MCF 10A (cell line): ENCODE measurements at regions not wholly inside any gene's neighbourhood (a gene's known extent, or its start where the extent isn't known, plus 50 kb on each side); places are given as distances from the start of the nearest gene placed in this dataset.

Source experiments
- BruUV-seq: library from RNA; stranded (reverse); fragments of 400-500 nt; replicated peaks from 2 replicates; lab custom pipeline; 2021; lab: Mats Ljungman, UMichigan
- CTCF ChIA-PET: fragments of 300-600 bp; sonication (Branson Sonifier 250); formaldehyde crosslinking; extraction: SDS; loops from one replicate; lab custom pipeline; 2021; ENCODE audit warnings: antibody characterized with exemption, inconsistent platforms; lab: Yijun Ruan, JAX
- POLR2A ChIA-PET: fragments of 300-600, 350-650 bp; sonication (Branson Sonifier 250); formaldehyde crosslinking; extraction: SDS; loops from one replicate; lab custom pipeline; 2020; ENCODE audit warnings: antibody characterized with exemption, inconsistent platforms; lab: Yijun Ruan, JAX
- DNase-seq: peaks from one replicate; pipeline ENCODE4 v3.0.0-alpha.2; 2018; ENCODE audit not compliant: unreplicated experiment
- H3K27ac Mint-ChIP-seq: one replicate; pipeline ENCODE4 v1.8.0; 2022; ENCODE audit warnings: mild to moderate bottlenecking, low read depth, mixed read lengths; ENCODE audit not compliant: unreplicated experiment
- H3K27me3 Mint-ChIP-seq: one replicate; pipeline ENCODE4 v1.8.0; 2022; ENCODE audit warnings: mixed read lengths; ENCODE audit not compliant: insufficient read depth, unreplicated experiment
- H3K36me3 Mint-ChIP-seq: one replicate; pipeline ENCODE4 v1.8.0; 2022; ENCODE audit warnings: mild to moderate bottlenecking, moderate library complexity, mixed read lengths; ENCODE audit not compliant: insufficient read depth, unreplicated experiment
- H3K4me1 Mint-ChIP-seq: one replicate; pipeline ENCODE4 v1.8.0; 2022; ENCODE audit warnings: mixed read lengths; ENCODE audit not compliant: insufficient read depth, unreplicated experiment
- H3K4me3 Mint-ChIP-seq: one replicate; pipeline ENCODE4 v1.8.0; 2022; ENCODE audit warnings: mild to moderate bottlenecking, moderate library complexity, mixed read lengths; ENCODE audit not compliant: unreplicated experiment
- H3K9me3 Mint-ChIP-seq: one replicate; pipeline ENCODE4 v1.8.0; 2022; ENCODE audit warnings: mixed read lengths; ENCODE audit not compliant: unreplicated experiment
- CTCF ChIP-seq: fragments of 200-600 bp; IDR thresholded peaks from one replicate; pipeline ENCODE4 v1.8.0; 2022; ENCODE audit warnings: antibody characterized with exemption, mild to moderate bottlenecking; ENCODE audit not compliant: unreplicated experiment
- intact Hi-C: fragments of 100-400 bp; cut with micrococcal nuclease; formaldehyde crosslinking; loops from 2 replicates; pipeline ENCODE4 v1.14.1; 2022

- BruUV-seq: no TSS peak
- POLR2A ChIA-PET: no interaction called here
- Mint-ChIP-seq H3K27me3 (peaks cover 35% of the 10 kb centered on the region), H3K27ac (no peak overlapping the region), H3K36me3 (no peaks in the 10 kb centered on the region), H3K4me3 (no peak overlapping the region), H3K4me1 (no peaks in the 10 kb centered on the region), H3K9me3 (peaks cover 13% of the 10 kb centered on the region)
- TF ChIP-seq CTCF: no peak
- no peak for DNase-seq
- CTCF ChIA-PET: interaction anchor here (0.6 kb wide), 1 partner anchor 13 kb away, joined by 3 read pairs; no protein-coding TSS in a partner anchor
- intact Hi-C loops: loop anchor here (10.0 kb wide), 1 partner anchor 99 kb away; no protein-coding TSS in a partner anchor
Observed at GRCh38 chr6:169933251-169933821, 181.9 kb downstream of the ERMARD start.

- H3K4me1 Mint-ChIP-seq: no peaks in the 10 kb centered on the region
- no peak overlapping the region for H3K27ac Mint-ChIP-seq
- TF ChIP-seq CTCF: no peak
- ChIA-PET CTCF (interaction anchor here (0.6 to 1.1 kb wide), 2 partner anchors 11 to 14 kb away, joined by 3 to 5 read pairs; no protein-coding TSS in a partner anchor), POLR2A (no interaction called here)
- H3K4me3 Mint-ChIP-seq: no peak overlapping the region
- H3K27me3 Mint-ChIP-seq: peaks cover 34% of the 10 kb centered on the region
- intact Hi-C loops: loop anchor here (10.0 kb wide), 1 partner anchor 98 kb away; no protein-coding TSS in a partner anchor
- H3K9me3 Mint-ChIP-seq: peaks cover 13% of the 10 kb centered on the region
- no peak for DNase-seq
- no peaks in the 10 kb centered on the region for H3K36me3 Mint-ChIP-seq
- BruUV-seq: no TSS peak
Observed at GRCh38 chr6:169932491-169932890, 181.1 kb downstream of the ERMARD start.

- no peaks in the 10 kb centered on the region for H3K4me1 Mint-ChIP-seq
- DNase-seq: no peak
- ChIA-PET POLR2A (no interaction called here), CTCF (no interaction called here)
- H3K27ac Mint-ChIP-seq: no peak overlapping the region
- BruUV-seq: no TSS peak
- no peaks in the 10 kb centered on the region for H3K36me3 Mint-ChIP-seq
- H3K27me3 Mint-ChIP-seq: peaks cover 35% of the 10 kb centered on the region
- no peak for TF ChIP-seq CTCF
- intact Hi-C loops: loop anchor here (10.0 kb wide), 1 partner anchor 96 kb away; no protein-coding TSS in a partner anchor
- peaks cover 13% of the 10 kb centered on the region for H3K9me3 Mint-ChIP-seq
- no peak overlapping the region for H3K4me3 Mint-ChIP-seq
Observed at GRCh38 chr6:169931261-169931660, 179.8 kb downstream of the ERMARD start.

GRCh38 chr6:169930799-169931198 is 179.4 kb downstream of the ERMARD start:
- intact Hi-C loops: loop anchor here (10.0 kb wide), 1 partner anchor 96 kb away; no protein-coding TSS in a partner anchor
- POLR2A ChIA-PET: no interaction called here
- no peak for TF ChIP-seq CTCF
- peaks cover 13% of the 10 kb centered on the region for H3K9me3 Mint-ChIP-seq
- H3K27ac Mint-ChIP-seq: no peak overlapping the region
- H3K4me3 Mint-ChIP-seq: no peak overlapping the region
- H3K36me3 Mint-ChIP-seq: no peaks in the 10 kb centered on the region
- peak; percentile 31 for DNase-seq
- no TSS peak for BruUV-seq
- H3K4me1 Mint-ChIP-seq: no peaks in the 10 kb centered on the region
- H3K27me3 Mint-ChIP-seq: peaks cover 35% of the 10 kb centered on the region
- CTCF ChIA-PET: no interaction called here
